Fibroblast of villous mesenchyme (primary cell): ENCODE measurements at regions not wholly inside any gene's neighbourhood (a gene's known extent, or its start where the extent isn't known, plus 50 kb on each side); places are given as distances from the start of the nearest gene placed in this dataset.

Source experiments
- DNase-seq: peaks from one replicate; pipeline ENCODE4 v3.0.0-alpha.2; 2010; ENCODE audit warnings: low read depth
- H3K4me3 ChIP-seq: 2 replicates; pipeline ENCODE4 v1.5.1; 2011; ENCODE audit warnings: low read depth, mild to moderate bottlenecking, low read length
- TF ChIP-seq, protein P1 (sequence below): IDR thresholded peaks from 2 replicates; pipeline ENCODE4 v1.5.1; 2012; ENCODE audit warnings: low read depth, mild to moderate bottlenecking, low read length; ENCODE audit not compliant: insufficient read depth

DNA sequence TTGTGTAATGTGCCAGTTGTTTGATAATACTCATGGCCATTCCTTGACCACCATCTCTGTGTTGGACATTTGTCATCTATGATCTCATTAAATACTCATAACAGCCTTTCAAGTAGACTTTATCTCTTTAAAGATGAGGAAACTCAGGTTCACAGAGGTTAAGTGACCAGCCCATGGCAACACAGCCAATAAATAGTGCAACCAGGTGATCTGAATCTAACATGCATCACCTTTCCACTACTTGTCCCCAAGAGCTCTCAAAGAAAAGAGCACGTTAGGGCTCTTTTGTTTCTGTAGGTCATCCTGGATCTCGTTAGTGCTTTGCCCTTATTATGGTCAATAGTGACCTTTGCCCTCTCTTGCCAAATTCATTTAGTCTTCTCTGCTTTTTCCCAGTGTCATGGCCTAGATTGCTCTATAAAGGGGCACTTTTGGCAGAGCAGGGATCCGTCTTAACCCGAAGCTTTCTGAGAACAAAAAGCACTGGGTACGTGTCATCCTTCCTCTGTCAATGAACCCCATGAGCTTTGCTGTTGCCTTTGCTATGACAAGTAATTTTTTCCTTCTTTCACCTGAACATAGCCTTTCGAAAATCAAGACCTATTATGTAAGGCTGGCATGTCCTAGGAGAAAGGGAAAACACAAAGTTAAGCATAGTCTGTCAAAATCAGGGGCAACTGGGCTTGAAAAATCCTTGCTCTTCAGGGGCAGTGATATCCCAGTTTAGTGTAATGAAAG is 88.0 kb upstream of the PLXNA2 start:
- TF ChIP-seq, protein P1, sequence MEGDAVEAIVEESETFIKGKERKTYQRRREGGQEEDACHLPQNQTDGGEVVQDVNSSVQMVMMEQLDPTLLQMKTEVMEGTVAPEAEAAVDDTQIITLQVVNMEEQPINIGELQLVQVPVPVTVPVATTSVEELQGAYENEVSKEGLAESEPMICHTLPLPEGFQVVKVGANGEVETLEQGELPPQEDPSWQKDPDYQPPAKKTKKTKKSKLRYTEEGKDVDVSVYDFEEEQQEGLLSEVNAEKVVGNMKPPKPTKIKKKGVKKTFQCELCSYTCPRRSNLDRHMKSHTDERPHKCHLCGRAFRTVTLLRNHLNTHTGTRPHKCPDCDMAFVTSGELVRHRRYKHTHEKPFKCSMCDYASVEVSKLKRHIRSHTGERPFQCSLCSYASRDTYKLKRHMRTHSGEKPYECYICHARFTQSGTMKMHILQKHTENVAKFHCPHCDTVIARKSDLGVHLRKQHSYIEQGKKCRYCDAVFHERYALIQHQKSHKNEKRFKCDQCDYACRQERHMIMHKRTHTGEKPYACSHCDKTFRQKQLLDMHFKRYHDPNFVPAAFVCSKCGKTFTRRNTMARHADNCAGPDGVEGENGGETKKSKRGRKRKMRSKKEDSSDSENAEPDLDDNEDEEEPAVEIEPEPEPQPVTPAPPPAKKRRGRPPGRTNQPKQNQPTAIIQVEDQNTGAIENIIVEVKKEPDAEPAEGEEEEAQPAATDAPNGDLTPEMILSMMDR = no peak
- DNase-seq = no peak
- no peak overlapping the region for H3K4me3 ChIP-seq

DNA sequence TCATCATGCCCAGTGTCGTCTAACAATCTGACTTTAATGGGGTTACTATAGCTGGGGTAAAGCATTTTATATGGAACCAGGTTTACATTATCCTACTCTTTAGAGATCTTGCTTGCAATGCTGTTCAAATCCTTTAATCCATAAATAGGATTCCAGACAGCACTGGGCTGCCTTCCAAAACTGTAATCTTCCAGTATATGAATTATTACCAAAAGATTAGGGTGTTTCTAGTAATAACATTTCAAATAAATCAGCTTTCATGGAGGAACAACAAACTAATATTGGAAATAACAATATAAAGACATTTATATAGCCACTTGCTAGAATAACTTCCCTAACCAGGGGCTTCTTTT is 88.6 kb upstream of the PLXNA2 start:
- no peak for DNase-seq
- TF ChIP-seq, protein P1 = no peak
- H3K4me3 ChIP-seq = no peak overlapping the region

DNA sequence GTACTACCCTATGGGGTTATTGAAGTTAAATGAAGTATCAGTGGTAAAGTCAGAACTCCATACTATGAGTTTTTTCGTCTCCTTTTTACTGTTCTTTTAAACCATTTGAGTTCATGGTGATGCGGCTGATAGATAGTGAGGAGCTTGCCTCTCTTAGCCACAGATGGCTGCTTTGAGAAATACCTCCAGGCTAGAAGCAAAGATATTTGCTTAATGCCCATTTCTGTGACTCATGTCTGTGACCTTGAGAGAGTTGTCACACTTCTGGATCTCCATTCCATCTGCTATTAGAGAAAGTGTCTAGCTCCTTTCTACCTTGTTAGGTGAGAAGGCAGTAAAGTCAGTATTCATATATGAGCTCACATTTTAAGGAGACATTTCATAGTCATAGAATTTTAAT is 89.5 kb upstream of the PLXNA2 start:
- no peak overlapping the region for H3K4me3 ChIP-seq
- DNase-seq = no peak
- TF ChIP-seq, protein P1 = no peak

DNA sequence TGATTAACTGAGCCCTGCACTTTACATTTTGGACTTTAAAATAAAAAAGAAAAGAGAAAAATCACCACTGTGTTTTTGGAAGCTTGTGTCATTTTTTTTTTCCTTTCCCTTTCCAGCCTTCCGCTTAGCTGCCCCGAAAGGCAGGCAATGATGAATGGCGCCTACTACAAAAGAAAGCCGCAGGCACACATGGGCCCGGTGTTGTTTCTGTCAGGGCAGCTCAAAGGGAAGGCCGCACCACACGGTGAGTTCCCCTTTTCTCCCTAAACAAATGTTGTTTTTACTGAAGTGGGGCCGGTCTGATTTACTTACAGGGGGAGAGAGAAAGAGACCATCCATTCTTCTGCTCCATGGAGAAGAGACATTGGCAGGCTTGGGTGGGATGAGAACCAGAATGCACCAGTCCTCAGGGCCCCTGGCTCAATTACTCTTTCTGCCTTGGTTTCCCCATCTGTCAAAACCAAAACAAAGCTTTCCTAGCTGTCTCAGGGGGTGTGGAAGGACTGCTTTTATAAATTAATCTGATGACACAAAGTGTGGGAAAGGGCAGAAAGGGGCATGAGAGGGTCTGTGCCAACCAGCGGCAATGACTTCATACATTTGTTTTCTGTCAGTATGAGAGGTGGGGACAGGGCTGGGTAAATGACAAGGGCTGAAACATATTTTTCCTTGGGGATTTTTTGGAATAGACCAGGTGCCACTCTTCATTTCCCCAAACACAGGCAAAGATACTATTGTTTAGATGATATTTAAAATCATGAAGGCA is 91.4 kb upstream of the PLXNA2 start:
- no peak overlapping the region for H3K4me3 ChIP-seq
- no peak for DNase-seq
- TF ChIP-seq, protein P1 = no peak

DNA sequence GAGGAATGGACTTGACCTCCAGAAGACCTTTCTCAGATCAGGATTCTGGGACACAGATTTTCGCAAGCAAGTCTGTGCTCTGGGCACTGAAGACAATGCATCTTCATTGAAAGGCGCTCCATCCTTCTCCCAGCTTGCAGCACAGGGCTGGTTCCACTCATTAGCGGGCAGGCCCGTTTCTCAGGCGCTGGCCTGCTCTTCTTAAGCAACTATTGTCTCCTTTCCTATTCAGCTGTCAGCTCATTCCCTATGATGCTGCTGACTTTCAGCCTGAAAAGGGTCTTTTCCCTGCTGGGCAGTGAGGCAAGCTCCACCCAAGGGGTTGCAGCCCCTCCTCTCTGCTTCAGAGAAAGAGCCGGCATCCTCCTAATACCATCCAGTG is 91.9 kb upstream of the PLXNA2 start:
- DNase-seq = no peak
- TF ChIP-seq, protein P1 = no peak
- H3K4me3 ChIP-seq = no peak overlapping the region

DNA sequence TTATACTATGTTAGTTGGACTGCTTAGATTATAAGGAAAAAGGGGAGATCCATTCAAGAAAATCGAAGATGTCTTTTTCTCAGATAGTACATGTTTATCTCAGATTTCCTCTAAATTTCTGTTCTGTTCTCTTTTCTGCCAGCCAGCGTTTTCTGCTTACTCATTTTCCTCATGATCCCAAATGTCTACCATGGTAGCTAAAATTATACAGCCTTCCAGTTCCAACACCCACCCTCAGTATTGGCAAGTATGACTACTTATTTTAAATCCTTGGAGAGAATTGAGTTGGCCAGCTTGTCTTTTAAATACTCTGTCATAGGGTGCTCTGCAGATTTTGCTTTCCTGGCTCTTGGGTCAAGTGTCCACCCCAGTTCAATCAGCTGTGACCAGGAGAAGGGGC is 95.7 kb upstream of the PLXNA2 start:
- TF ChIP-seq, protein P1 = no peak
- no peak for DNase-seq
- no peak overlapping the region for H3K4me3 ChIP-seq
